Colonic mucosa (tissue), 4 donors: ENCODE measurements at regions not wholly inside any gene's neighbourhood (a gene's known extent, or its start where the extent isn't known, plus 50 kb on each side); places are given as distances from the start of the nearest gene placed in this dataset.

ENCODE experiments used
- DNase-seq: peaks from one replicate; pipeline ENCODE4 v3.0.0-alpha.2; 2020
- H3K27ac ChIP-seq: fragments of 200-600 bp; one replicate; pipeline ENCODE4 v1.8.0; 2021
- H3K27me3 ChIP-seq: fragments of 200-600 bp; one replicate; pipeline ENCODE4 v1.8.0; 2021
- H3K36me3 ChIP-seq: fragments of 200-600 bp; one replicate; pipeline ENCODE4 v1.8.0; 2021
- H3K4me1 ChIP-seq: fragments of 200-600 bp; one replicate; pipeline ENCODE4 v1.8.0; 2021; ENCODE audit warnings: mild to moderate bottlenecking
- H3K4me3 ChIP-seq: fragments of 200-600 bp; one replicate; pipeline ENCODE4 v1.8.0; 2021
- H3K9ac ChIP-seq, 2 donors: one replicate each; pipeline ENCODE4 v1.7.0; 2013; ENCODE audit warnings: control low read depth in 2 of 2, low read depth in 2 of 2, low read length in 2 of 2
- H3K9me3 ChIP-seq: fragments of 200-600 bp; one replicate; pipeline ENCODE4 v1.8.0; 2021
- CTCF ChIP-seq: fragments of 200-600 bp; IDR thresholded peaks from one replicate; pipeline ENCODE4 v1.8.0; 2022; ENCODE audit warnings: antibody characterized with exemption, mild to moderate bottlenecking
- intact Hi-C: fragments of 100-400 bp; cut with DNase I; formaldehyde crosslinking; loops from one replicate; pipeline ENCODE4 v1.14.1; 2022
- donor health status: healthy.
- donor health status: DM: no; HTN: no; CAD: no.
- donor health status: DM: no; HTN: no; CAD: no.

GRCh38 chr3:99503350-99503749 lies 135.0 kb upstream of the COL8A1 start:
- Histone ChIP-seq H3K27ac (no peak overlapping the region), H3K9me3 (no peaks in the 10 kb centered on the region), H3K9ac (no peak overlapping the region), H3K27me3 (no peaks in the 10 kb centered on the region), H3K4me3 (no peak overlapping the region), H3K36me3 (no peaks in the 10 kb centered on the region), H3K4me1 (no peaks in the 10 kb centered on the region)
- no peak for TF ChIP-seq CTCF
- peak; percentile 20 for DNase-seq
- intact Hi-C loops = loop anchor here (10.0 kb wide), 2 partner anchors 181 to 251 kb away; no protein-coding TSS in a partner anchor

- intact Hi-C loops = loop anchor here (10.0 kb wide), 2 partner anchors 182 to 252 kb away; no protein-coding TSS in a partner anchor
- Histone ChIP-seq H3K9ac (no peak overlapping the region), H3K4me3 (no peak overlapping the region), H3K36me3 (no peaks in the 10 kb centered on the region), H3K9me3 (no peaks in the 10 kb centered on the region), H3K4me1 (no peaks in the 10 kb centered on the region), H3K27me3 (no peaks in the 10 kb centered on the region), H3K27ac (no peak overlapping the region)
- TF ChIP-seq CTCF = no peak
- DNase-seq = no peak
Measured at GRCh38 chr3:99502871-99503270, 135.5 kb upstream of the COL8A1 start.

GRCh38 chr3:99500485-99500884 lies 137.9 kb upstream of the COL8A1 start:
- Histone ChIP-seq H3K36me3 (no peaks in the 10 kb centered on the region), H3K27ac (no peak overlapping the region), H3K9ac (no peak overlapping the region), H3K27me3 (no peaks in the 10 kb centered on the region), H3K4me3 (no peak overlapping the region), H3K9me3 (no peaks in the 10 kb centered on the region), H3K4me1 (no peaks in the 10 kb centered on the region)
- no peak for TF ChIP-seq CTCF
- DNase-seq = no peak
- intact Hi-C loops = loop anchor here (10.0 kb wide), 2 partner anchors 184 to 254 kb away; no protein-coding TSS in a partner anchor

GRCh38 chr3:99499235-99500158 lies 138.9 kb upstream of the COL8A1 start:
- intact Hi-C loops = loop anchor here (10.0 kb wide), 2 partner anchors 185 to 255 kb away; no protein-coding TSS in a partner anchor
- Histone ChIP-seq H3K27ac (no peak overlapping the region), H3K4me1 (no peaks in the 10 kb centered on the region), H3K9ac (no peak overlapping the region), H3K27me3 (no peaks in the 10 kb centered on the region), H3K4me3 (no peak overlapping the region), H3K9me3 (no peaks in the 10 kb centered on the region), H3K36me3 (no peaks in the 10 kb centered on the region)
- peak; percentile 68 for TF ChIP-seq CTCF
- DNase-seq = peak; percentile 24

GRCh38 chr3:99498550-99499234 lies 139.7 kb upstream of the COL8A1 start:
- H3K4me3 ChIP-seq = no peak overlapping the region
- no peaks in the 10 kb centered on the region for H3K9me3 ChIP-seq
- no peaks in the 10 kb centered on the region for H3K4me1 ChIP-seq
- no peaks in the 10 kb centered on the region for H3K36me3 ChIP-seq
- DNase-seq = no peak
- no peak overlapping the region for H3K9ac ChIP-seq
- TF ChIP-seq CTCF = no peak
- H3K27me3 ChIP-seq = no peaks in the 10 kb centered on the region
- no peak overlapping the region for H3K27ac ChIP-seq
- intact Hi-C loops = no loop called here
